ENCODE measurements at regions not wholly inside any gene's neighbourhood (a gene's known extent, or its start where the extent isn't known, plus 50 kb on each side); places are given as distances from the start of the nearest gene placed in this dataset.

- in situ Hi-C loops (cut with MboI; ENCODE audit: low sequenced_read_pairs): no loop called here
Measured at GRCh38 chr17:72421128-72422092, 300.6 kb downstream of the SOX9 start.

GRCh38 chr17:72422204-72422504 is 301.3 kb downstream of the SOX9 start:
- in situ Hi-C loops (cut with MboI; ENCODE audit: low sequenced_read_pairs): no loop called here

- in situ Hi-C loops (cut with MboI; ENCODE audit: low sequenced_read_pairs): no loop called here
Measured at GRCh38 chr17:72422505-72423285, 301.9 kb downstream of the SOX9 start.

DNA sequence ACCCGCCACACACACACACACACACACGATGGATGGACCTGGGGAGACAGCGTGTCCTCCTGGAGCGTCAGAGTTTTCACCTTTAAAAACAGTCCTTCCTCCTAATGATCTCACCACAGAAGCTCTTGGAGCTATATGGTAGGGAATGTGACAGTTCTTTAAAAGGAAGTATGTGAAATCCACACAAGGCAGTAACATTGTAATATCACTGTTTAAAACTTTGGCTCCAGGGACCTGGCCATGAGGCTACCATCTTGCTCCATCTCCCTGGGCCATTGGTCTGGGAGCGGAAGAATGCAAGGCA is 302.4 kb downstream of the SOX9 start:
- in situ Hi-C loops (cut with MboI; ENCODE audit: low sequenced_read_pairs): no loop called here

DNA sequence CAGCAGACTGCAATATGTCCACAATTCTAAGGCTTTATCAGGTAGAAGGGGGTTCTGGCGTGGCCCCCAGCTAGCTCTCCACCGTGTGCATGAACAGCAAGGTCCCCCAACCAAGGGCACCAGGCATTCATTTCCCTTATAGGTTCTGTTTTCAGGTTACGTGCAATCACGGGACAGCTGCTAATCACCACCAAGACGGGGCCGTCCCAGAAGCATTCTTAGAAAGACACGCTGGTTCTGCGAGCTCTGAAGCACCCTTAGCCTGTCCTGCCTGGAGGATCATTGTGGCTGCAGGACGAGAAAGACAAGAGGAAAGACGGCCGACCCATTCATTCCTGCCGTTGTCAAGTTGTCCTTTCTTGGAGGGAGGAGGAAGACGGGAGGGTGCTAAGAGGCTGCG is 302.9 kb downstream of the SOX9 start:
- in situ Hi-C loops (cut with MboI; ENCODE audit: low sequenced_read_pairs): no loop called here

- in situ Hi-C loops (cut with MboI; ENCODE audit: low sequenced_read_pairs): no loop called here
Measured at GRCh38 chr17:72424505-72425117, 303.8 kb downstream of the SOX9 start.

DNA sequence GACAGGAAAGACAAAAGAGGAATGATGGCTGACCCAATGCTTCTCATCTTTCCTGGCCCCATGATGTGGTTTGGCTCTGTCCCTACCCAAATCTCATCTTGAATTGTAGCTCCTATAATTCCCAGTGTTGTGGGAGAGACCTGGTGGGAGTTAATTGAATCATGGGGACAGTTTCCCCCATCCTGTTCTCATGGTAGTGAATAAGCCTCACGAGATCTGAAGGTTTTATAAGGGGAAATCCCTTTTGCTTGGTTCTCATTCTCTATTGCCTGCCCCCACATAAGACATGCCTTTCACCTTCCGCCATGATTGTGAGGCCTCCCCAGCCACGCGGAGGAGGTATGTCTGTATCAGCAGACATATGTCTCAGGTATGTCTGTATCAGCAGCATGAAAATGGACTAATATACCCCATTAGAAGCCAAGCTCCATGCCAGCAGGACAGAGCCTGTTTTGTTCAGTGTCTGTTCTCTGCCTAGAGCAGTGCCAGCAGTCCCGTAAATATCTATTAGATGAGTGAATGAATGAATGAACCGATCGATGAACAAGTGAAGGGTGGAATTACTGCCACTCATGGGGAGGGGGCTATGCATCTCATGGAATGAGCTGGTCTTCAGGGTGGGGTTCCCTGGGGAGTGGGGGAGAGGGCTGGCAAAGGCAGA is 304.4 kb downstream of the SOX9 start:
- in situ Hi-C loops (cut with MboI; ENCODE audit: low sequenced_read_pairs): no loop called here

- in situ Hi-C loops (cut with MboI; ENCODE audit: low sequenced_read_pairs): no loop called here
Measured at GRCh38 chr17:72425794-72426168, 305.0 kb downstream of the SOX9 start.

- in situ Hi-C loops (cut with MboI; ENCODE audit: low sequenced_read_pairs): no loop called here
Measured at GRCh38 chr17:72426321-72426720, 305.5 kb downstream of the SOX9 start.

DNA sequence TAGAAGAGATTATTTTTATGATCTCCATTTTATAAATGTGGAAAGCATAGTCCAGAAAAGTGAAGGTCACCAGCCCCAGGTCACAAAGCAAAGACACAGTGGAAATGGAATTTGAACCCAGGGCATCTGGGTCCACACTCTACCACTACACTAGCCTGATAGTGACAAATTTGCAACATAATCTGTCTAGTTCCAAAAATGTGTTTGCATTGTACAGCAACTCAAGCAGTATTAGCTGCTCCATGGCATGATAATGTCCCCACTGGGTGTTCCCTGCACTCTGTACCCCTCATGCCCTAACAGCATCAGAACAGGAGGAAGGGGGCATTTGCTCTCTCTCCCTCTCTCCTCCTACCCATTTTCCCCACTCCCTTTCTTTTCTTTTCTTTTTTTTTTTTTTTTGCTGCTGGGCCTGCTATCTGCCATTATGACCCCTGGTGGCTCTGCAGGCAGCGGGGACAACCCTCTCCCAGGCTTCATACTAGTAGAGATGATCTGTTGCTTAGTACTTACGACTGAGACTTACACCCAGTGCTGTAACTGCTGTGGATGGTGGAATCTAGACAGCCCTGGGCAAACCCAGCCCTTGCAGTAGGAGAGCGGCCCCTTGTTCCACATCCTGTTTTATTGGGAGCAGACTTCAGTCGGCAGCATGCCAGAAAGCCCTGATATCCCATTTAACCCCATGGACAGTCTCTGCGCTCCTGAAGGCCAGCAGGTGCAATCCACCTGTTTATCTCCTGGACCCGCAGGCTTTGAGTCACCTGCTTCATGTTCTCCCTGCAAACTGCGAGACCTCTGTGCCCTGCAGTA is 306.3 kb downstream of the SOX9 start:
- in situ Hi-C loops (cut with MboI; ENCODE audit: low sequenced_read_pairs): no loop called here

- in situ Hi-C loops (cut with MboI; ENCODE audit: low sequenced_read_pairs): no loop called here
Measured at GRCh38 chr17:72427761-72428109, 306.9 kb downstream of the SOX9 start.

DNA sequence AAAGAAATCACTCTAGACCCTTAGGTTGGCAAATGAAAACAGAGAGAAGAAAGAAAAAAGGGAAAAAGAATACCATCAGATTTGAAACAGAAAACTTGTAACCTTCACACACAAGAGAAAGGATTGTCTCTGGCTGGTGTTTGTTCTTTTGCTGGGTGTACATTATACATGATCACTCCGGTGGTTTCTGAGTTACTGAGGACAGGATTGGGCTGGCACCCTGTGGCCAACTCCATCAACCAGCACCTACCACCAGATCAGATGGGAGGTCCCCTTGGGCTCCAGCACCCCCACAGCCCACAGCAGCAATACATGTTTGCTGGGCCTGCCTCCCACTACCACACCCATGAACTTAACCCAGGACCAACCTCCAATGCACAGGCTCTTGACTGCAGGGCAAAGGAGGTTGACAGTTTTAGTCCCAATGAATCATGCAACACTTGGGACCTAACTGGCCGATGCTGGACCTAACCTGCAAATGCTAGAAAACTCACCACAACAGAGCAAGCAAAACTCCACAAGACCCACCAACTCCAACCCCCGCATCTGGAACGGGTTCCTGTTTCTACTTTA is 308.3 kb downstream of the SOX9 start:
- in situ Hi-C loops (cut with MboI; ENCODE audit: low sequenced_read_pairs): no loop called here

DNA sequence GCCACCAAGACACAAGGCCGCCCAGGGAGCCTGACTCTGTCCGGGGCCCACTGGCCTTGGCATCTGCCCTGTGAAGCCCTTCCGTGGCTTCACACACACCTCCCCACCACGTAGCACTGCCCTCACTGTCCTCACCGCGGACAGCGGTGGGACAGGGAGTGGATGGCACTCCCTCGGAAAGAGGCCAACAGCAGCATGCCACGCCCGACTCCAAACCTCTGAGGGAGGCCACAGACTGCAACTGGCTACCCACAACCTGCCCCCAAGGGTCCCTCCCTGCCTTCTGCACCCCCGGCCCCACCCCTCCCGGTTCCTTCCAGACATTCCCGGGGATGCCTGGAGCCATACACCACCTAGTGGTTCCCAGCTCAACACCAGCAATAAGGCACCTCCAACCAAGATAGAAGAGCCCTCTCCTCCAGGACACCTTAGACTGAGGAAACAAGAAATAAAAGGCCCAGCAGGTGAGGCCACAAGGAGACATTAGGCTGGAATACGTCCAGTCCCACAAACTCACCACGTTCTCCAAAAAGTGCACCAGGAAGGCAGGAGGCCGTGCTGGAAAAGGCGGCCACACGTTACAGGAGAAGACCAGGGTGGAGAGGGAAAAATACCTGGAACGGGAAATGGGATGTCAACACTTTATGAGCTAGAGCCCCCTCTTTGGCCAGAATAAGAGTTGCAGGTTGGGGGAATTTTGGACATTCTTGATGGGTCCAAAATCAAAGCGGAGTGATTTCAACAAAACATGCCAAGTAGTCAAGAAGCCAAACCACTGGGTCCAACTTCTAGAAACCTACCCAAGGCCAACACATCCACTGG is 310.0 kb downstream of the SOX9 start:
- in situ Hi-C loops (cut with MboI; ENCODE audit: low sequenced_read_pairs): no loop called here

- in situ Hi-C loops (cut with MboI; ENCODE audit: low sequenced_read_pairs): no loop called here
Measured at GRCh38 chr17:72432143-72432621, 311.4 kb downstream of the SOX9 start.

DNA sequence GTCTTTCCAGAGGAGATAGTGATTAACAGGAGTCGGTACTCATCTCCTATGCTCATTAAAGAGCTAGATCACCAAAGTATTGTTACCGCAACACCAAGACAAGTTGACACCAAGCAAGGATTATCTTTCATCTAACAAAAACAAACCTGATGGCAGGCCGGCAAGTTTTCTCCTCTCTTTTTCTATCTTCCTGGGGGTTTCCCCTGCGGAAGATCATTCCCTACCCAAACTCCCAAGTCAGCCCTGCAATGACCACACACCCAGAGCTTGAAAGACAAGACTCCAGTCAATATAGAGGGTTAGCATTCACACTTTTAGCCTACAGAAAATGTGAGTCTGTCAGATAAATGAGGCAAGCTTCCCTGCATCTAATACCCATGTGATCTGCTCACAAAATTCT is 312.1 kb downstream of the SOX9 start:
- in situ Hi-C loops (cut with MboI; ENCODE audit: low sequenced_read_pairs): no loop called here

GRCh38 chr17:72433797-72434196 is 313.0 kb downstream of the SOX9 start:
- in situ Hi-C loops (cut with MboI; ENCODE audit: low sequenced_read_pairs): no loop called here

DNA sequence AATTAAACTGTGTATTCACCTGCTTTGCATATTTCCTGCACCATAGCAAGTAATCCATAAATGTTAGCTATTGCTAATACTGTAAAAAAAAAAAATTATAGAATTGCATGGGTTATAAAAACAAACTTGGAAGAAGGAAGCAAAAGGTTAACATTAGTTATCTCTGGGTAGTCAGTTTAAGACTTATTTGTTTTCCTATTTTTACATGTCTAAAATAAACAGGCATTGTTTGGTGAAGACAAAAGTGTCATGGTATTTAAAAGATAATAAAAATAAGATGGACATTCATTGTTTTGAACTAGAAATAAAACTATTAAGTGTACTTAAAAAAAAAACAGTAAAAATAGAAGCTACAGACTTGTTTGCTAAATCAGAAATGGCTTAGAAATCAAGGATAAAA is 313.8 kb downstream of the SOX9 start:
- in situ Hi-C loops (cut with MboI; ENCODE audit: low sequenced_read_pairs): no loop called here

DNA sequence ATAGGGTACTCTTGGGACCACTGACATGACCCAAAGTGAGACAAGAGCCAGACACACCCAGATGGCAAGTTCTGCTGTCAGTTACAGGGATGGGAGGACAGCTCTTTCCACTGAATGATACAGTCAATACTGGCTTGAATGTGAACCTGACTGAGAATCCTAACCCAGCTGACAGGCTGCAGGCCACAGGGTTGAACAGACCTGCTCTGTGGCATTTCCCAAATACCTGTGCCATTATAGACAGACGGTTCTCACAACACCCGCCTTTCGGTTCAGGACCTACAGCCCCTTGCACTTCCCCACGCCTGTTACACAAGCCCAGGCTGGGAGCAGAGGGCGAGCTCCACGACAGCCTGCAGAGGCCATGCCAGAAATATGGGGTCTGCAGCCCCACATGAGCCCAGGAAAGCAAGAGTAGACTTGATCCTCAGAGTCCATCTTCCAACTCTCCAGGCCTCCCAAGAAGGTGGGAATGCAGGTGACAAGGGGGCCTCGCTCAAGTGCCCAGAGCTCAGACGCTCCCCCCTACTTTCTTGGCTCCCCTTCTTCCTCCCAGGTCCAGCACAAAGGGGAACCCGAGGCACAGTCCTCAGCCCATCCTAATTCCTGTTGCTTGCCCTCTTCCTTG is 314.3 kb downstream of the SOX9 start:
- in situ Hi-C loops (cut with MboI; ENCODE audit: low sequenced_read_pairs): no loop called here

- in situ Hi-C loops (cut with MboI; ENCODE audit: low sequenced_read_pairs): no loop called here
Measured at GRCh38 chr17:72438783-72439182, 318.0 kb downstream of the SOX9 start.

All from HL-60/S4 treated with retinoic acid at 250 ng/mL for 4 days and 3 days (cell line).